SK-N-DZ (cell line): ENCODE measurements at regions not wholly inside any gene's neighbourhood (a gene's known extent, or its start where the extent isn't known, plus 50 kb on each side); places are given as distances from the start of the nearest gene placed in this dataset.

Experiments used
- DNase-seq: peaks from one replicate; pipeline ENCODE4 v3.0.0-alpha.2; 2015; ENCODE audit warnings: low spot score

DNA sequence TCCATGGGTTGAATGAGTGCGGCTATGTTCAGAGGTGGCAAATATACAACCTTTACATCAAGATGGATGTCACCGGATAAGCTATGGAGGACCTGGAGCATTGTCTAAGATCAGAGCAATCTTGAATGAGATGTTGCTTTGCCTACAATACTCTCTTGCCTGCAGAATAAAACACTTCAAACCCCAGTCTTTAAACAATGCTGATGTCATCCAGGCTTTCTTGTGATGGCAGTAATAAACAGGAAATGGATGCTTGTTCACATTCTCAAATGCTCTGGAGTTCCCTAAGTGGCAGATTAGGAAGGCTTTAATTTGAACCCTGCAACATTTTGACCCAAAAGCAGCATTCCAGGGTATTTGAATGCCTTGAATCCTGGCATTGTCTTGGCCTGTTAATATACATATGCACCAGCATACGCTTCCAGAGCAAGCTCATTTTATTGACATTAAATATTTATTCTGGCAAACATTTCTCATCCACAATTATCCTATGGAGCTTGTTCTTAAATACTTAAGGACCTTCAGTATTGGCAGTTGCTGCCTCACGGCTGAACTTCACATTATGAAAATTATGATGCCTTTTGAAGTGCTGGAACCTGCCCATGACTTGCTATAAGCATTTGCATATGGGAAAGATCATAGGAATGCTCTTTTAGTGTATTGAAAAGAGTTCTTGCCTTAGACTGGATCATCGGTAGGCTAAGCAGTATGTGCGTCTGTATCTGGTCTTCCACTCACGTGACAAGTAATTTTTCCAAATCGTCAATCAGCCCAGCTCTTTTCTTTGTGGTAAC is 422.7 kb downstream of the SIPA1L2 start:
- DNase-seq = no peak

DNA sequence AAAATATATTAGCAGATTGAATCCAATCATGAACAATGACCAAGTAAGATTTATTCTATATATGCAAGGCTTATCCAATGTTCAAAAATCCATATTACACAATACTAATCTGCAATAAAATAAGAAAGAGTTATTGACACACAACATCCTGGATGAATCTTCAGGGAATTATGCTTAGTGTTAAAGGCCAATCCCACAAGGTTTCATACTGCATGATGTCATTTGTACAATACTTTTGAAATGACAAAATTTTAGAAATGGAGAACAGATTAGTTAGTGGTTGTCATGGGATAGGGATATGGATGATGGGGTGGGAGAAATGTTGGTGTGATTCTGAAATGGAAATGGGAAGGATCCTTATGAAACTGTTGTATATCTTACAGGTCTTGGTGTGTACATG is 425.7 kb downstream of the SIPA1L2 start:
- DNase-seq = no peak

DNA sequence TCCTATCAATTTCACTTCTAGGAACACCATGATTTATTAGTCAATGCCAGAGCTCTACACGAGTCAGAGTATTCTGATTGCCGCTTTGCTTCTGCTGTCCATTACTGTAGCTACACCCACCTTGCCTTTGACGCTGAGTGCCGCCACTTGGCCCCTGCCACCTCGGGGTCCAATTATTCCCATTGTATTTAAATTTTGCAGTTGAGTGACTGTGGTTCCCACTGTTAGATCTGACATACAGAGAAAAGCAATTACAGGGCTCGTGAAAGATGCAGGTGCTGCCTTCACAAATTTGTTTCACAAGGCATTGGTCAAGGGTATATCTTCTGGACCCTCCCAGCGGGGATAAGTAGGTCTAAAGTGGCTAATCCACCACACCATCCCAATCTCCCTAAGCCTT is 428.9 kb downstream of the SIPA1L2 start:
- DNase-seq = no peak

DNA sequence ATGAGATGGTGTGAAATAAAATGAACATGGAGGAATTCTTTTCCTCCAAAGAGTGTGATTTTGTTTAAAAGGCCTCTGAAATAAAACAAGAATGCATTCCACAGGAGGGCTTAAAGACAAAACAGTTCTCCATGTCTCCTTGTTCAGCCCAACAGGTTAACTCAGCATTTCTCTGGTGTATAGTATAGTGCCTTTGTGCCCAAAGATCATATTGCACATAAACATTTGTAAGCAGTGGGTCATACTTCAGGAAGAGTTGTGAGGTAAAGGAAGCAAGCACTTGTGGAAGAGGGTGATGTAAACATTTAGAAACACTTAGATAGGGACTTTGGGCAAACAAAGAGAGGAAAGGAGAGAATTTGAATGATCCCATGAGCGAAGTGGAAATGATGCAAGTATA is 433.9 kb downstream of the SIPA1L2 start:
- no peak for DNase-seq

DNA sequence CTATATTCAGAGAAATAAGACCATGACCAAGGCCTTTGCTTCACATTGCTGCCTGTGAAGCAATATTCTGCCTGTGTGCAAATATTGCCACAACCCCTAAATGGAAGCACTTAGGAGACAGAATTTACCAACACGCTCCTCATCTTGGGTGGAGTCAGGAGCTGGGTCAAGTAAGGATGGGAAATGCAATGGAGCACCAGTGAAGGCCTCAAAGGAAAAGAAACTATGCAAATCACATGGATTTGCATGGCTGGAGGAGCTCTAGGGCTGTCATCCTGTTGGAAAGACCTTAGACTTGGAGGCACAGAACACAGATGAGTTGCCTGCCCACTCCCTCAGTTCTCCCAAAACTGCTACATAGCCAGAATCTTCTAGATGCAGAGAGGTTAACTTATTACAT is 435.5 kb downstream of the SIPA1L2 start:
- no peak for DNase-seq

DNA sequence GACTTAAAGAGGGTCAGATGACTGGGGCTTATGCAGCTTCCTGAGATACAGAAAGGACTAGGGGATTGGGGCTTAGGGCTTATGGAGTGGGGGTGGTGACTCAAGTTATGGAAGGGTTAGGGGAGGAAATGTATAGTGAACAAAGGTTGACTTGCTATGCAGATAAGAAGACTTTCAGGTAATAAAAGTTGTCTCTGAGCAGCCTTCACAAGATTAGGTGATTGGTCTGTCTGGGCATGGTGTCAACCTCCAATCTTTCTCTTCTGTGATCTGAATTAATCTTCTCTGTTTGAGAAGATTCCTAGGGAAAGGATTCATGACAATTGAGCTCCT is 436.5 kb downstream of the SIPA1L2 start:
- no peak for DNase-seq

DNA sequence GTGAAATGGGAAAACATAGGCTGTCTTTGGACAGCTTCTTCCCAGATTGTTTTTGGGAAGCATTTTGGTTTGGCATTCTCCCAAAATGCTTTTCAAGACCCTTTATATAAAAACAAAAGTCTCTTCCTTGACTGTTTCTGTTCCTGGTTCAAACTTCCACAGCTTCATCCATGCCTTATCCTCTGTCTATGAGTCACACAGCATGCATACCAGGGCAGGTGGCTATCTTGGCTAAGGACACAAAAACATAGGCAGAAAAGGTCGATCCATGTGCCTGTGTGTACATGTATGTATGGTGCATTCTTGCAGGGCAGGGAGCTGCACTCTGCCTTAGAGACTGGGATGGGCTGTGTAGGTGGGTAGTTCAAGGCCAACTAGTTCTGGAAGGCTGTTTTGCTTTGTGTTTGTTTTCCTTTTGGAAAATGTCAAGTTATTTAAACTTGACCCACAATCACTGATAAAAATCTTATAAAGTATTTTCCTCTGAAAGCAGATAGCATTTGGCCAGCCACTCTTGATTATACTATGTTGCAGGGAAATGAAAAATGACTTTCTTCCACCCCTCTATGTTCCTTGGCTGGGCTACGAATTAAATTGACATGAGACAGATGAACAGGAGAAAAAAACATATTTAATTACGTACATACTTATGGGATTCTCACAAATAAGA is 437.0 kb downstream of the SIPA1L2 start:
- DNase-seq = no peak

DNA sequence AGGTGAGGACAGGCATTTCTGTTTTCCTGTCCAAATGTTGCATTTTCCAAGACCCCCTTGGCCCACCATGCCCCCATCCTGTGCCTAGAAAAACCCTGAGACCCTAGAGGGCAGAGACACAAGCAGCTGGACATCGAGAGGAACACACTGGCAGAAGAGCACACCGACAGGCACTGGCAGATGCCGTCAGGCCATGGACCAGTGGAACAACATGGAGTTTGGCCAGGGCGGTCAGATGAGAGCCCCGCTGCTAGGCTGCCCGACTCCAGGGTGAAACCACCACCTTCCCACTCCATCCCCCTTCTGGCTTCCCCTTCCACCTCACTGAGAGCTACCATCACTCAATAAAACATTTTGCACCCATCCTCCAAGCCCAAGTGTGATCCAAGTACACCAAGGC is 438.4 kb downstream of the SIPA1L2 start:
- no peak for DNase-seq

DNA sequence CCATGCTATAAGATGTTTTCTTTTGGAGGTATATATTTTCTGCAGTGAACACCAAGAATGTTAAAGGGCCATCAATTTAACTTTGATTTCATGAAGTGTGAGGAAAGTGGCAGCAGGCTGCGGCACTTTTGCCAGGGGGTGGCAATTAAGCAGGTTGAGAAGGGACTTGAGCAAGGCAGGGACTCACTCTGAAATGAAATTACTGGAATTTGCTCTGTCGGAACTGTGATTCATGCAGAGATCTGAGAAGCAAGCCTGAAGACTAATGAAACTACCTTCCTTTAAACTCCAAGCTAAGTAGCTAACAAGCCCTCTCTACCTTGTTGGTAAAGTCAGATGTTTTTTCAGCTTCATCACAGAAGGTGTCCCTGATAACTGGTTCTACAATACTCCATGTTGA is 441.6 kb downstream of the SIPA1L2 start:
- no peak for DNase-seq

DNA sequence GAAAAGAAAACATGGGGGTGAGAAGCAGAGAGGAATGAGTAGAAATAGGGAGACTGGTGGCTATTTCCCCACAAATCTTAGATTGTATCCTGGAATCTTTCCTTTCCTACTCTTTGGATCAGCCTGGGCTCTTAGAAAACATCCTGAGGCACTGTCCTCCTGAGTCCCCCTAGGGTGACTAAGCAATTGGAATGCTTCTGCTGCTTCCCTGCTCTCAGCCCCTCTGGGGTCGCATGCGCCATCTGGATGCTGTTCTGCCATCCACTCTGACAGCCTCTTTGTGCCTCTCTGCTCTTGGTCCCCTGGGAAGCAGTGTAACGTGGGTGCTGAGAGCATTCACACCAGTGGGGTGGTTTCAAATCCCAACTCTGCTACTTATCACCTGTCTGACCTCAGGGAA is 443.0 kb downstream of the SIPA1L2 start:
- no peak for DNase-seq

DNA sequence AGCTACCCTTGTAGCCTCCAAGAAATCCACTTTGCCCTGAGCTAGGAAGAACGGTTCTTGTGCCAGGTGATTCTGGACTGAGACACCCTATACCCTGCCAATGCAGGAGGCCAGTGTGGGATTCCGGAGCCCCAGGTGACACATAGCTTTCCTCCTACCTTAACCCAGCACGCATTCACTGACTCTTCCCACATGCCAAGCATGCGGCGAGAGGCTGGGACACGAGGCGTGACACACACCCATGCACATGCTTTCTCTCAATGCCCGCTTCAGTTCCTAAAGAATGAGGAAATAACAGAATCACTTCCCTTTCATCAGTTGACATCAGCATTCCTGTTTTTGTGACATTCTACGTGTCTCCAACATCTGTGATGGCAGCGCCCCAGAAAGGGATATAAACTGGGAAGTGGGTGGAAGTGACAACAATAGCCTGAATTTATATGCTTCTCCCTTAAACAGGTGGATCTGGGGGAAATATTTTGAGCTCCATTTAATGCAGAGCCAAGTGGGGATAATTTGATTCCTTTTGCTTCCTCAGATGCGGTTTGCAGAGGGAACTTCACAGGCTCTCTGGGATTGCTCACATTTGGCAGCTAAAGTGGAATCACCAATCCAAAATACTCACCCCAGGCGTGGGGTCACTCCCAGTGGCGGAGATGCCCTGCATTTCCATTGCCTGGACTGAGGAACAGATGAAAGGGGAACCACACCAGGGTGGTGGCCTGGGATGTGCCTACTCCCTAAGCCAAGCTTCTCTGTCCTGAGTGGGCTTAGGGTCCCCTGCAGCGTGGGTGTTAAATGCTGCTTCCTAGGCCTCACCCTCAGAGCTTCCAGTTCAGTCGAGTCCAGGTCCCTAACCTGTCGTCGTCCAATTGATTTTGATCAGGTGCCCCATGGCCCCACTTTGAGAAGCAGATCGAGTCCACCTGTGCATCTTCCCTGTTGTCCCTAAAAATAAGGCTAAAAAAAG is 445.1 kb downstream of the SIPA1L2 start:
- DNase-seq = no peak

DNA sequence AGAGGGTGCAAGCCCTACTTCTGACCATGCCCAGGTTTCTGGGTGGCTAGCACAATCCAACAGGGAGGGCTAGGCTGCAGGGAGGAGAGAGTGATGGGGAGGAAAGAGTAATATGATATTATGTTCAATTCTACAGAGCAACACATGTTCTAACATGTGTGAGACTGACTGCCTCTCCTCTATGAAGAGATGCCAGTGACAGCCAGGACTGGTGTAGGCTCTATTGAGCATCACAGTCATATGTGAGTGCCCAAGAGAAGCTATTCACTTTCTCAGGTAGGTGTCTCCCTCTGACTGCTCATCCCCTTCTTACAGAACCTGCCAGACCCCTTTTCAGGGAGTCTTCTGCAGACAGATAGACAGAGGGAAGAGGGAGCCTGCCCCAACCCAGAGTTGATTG is 446.1 kb downstream of the SIPA1L2 start:
- DNase-seq = no peak

DNA sequence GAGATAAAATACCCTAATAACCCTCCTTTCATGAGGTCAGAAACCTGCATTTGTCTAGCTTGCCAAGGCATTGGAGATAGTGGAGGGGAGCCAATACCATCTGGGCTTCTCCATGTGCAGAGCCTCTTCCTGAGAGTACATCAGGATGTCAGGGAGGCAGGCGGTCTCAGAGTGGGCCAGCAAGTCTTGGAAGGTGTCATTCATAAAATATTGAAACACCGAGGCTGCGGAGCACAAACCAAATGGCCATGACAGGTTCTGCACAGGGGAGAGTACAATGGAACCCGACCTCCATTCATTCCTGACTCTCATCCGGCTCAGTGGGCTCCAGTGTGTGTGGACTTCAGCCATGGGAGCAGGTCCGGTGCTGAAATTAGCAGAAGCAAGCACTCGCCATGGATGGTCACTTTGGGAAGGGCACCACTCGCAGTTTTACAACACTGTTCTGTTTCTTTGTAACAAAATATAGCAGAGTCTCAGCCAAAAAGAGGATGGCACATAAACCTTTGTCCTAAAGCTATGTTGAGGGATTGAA is 446.6 kb downstream of the SIPA1L2 start:
- no peak for DNase-seq

DNA sequence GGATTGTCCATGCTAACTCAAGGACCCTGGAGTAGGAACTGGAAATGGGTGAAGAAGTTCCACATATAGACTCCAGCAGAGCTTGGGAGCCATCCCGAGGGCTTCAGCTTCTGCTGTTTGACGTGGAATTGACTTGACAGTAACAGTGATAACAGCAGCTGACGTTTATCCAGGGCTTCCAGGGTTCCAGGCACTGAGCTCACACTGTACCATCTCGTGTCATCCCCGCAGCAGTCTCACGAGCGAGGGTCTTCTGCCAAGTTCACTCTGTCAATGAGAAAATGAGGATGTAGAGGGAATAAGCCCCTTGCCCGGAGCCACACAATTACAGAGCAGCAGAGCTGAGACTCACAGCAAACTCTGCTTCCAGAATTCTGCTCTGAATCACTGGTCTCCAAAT is 447.7 kb downstream of the SIPA1L2 start:
- no peak for DNase-seq

DNA sequence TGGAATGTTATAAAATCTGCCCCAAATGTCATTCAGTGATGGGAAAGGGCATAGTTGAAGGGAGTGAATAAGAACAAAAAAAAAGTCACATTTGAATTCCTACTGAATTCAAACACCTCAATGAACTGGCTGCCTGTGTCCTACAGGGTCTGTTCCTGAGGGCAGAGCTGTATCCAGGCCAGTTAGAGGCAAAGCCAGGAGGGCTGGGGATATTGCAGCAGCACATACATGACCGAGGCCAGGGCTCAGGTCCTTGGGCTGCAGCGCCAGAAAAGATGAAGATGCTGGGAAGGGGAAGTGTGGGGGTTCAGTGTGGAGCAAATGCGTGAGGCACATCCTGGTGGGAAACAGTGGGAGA is 449.2 kb downstream of the SIPA1L2 start:
- no peak for DNase-seq

DNA sequence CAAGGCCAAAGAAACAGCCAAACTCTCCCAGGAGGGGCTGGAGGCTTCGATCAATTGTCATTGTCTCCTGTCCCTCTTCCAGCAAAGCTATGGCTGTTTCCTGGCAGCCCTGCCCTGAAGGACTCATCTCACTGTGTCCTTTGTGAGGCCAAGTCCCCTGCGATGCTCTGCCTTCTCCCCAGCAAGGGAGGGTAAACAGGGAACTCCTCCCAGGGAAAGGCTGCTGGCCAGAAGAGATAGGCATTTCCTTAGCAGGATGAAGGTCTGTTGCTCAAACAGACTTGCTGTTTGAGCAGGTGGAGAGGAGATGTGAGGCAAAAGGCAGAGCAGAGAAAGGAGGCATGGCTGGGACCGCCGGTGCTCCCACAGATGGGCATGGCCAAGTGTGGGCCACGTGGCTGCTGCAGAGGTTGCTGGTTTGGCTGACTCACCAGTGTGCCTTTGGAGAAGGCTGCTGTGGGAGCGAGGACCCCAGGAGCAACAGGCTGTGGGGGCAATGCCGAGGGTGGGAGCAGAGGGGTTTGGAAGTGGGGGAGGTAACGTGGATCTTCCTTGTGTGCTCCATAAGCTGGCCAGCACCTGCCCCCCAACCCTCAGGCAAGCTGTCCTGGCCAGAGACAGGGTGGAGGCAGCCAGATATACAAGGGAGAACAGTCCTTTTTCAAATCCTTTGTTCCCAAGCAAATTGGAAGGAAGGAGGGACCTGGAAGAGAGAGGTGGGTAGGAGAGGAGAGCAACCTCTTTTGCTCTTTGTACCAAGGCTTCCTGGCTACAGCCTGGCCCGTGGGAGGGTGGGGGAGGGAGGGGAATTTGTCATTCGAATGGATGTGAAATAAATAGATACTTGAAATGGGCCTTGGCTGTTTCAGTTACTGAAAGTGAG is 449.8 kb downstream of the SIPA1L2 start:
- no peak for DNase-seq

DNA sequence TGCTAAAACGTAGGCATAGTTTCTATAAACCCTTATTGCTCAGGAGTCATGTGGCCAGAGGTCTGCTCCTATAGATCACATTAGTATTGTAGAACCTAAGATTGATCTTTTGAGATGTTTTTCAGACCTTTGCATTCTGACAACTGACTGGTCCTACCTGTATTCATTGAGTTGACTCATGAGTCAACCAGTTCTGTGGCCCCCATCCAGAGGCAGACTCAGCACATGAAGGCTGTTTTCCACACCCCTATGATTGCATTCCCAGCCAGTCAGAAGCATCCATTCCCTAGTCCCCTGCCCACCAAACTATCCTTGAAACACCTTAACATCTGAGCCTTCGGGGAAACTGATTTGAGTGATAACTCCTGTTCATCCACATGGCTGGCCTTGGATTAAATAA is 451.7 kb downstream of the SIPA1L2 start:
- DNase-seq = no peak

DNA sequence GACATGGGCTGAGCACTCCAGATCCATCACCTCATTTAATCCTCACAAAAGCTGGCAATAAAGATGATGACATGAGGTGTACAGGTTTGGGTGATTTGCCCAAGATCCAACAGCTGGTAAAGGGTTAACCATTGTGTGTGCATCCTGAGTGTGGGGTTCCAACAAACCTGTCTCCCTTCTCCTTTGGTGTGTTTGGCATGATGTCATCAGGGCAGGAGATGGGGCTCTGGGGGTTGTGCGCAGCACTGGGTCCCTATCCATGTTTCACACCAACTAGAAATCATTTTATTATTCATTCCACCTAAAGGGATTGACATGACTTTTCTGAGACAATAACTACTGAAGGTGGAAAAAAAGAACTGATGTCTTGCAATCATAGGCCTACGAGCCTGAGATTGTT is 452.5 kb downstream of the SIPA1L2 start:
- DNase-seq = no peak

DNA sequence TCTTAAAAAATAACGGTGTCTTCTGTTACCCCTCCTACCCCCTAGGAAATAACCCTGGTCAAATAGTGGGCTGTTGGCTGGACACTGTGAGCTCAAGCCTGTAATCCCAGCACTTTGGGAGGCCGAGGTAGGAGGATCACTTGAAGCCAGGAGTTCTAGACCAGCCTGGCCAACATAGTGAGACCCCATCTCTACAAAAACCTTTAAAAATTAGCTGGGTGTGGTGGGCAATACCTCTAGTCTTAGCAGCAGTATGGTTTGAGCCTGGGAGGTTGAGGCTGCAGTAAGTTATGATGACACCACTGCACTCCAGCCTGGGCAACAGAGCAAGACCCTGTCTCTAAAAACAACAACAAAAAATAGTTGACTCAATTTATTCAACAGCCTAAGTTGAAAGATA is 453.7 kb downstream of the SIPA1L2 start:
- DNase-seq = no peak

DNA sequence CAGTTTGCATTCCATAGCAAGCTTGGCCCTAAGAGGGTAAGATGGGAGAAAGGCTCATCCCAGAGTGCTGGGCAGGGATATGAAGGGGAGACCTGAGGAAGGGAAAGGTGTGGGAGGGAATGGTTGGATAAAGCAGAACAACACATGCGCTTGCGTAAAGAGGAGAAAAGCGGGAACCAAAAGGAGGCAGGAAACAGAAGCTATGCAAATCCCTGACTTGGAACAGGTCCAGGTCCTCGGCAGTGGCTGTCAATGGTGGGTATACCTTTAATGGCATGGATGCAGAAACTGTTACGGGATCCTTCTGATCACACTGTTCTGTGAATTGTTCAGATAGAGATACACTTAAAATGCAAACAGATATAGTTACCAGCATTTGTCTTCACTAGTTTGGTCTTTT is 455.6 kb downstream of the SIPA1L2 start:
- DNase-seq = no peak

DNA sequence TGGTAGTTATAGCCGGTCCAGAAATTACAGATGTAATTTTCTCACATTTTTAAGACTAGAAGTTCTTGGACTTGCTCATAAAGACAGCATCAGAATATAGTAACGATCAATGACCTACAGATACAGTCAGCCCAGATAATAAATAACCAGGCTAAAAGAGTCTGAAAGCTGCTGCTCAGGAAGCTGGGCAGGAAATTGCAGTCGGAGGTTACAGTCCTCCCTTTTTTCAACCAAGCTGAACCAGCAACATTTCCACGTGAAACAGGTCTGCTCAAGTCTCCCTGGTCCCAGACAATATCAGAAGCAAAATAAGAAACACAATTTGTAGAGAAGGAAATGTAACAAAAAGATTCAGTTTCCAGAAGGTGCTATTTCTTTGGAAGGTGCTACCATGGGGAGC is 457.4 kb downstream of the SIPA1L2 start:
- no peak for DNase-seq
